Psoas muscle (tissue), 7 donors: ENCODE measurements at regions not wholly inside any gene's neighbourhood (a gene's known extent, or its start where the extent isn't known, plus 50 kb on each side); places are given as distances from the start of the nearest gene placed in this dataset.
A peak's percentile ranks its signal among the peaks of the same experiment; 100 is the strongest.
"Not testable (repeated sequence)": the region's sequence is repeated elsewhere in the genome, so short reads cannot be mapped to it uniquely, and the experiment has no call there.

Experiments
- ATAC-seq, 4 donors: fragments of 200-7000 bp; cut with Tn5 transposase; one replicate each; pipeline ENCODE4 v1.9.1; 2020; ENCODE audit warnings: moderate library complexity in 3 of 4, mild to moderate bottlenecking in 2 of 4
- DNase-seq, 2 donors: peaks; one replicate each; pipeline ENCODE4 v3.0.0-alpha.2; 2020
- H3K27ac ChIP-seq: fragments of 200-600 bp; one replicate; pipeline ENCODE4 v1.8.0; 2022
- H3K27me3 ChIP-seq, 3 donors: fragments of 200-600 bp in 1 of 3; one replicate each; pipeline versions ENCODE4 v1.6.1 to v1.8.0; 2013 to 2022; ENCODE audit warnings: low read length in 2 of 3, mild to moderate bottlenecking in 2 of 3, moderate library complexity in 1 of 3; ENCODE audit not compliant: insufficient read depth in 3 of 3
- H3K36me3 ChIP-seq, 2 donors: fragments of 200-600 bp in 1 of 2; one replicate each; pipeline versions ENCODE4 v1.6.1 to v1.8.0; 2013 to 2022; ENCODE audit warnings: low read depth in 1 of 2, mild to moderate bottlenecking in 1 of 2, moderate library complexity in 1 of 2; ENCODE audit not compliant: insufficient read depth in 1 of 2
- H3K4me1 ChIP-seq: fragments of 200-600 bp; one replicate; pipeline ENCODE4 v1.8.0; 2022
- H3K4me3 ChIP-seq: fragments of 200-600 bp; one replicate; pipeline ENCODE4 v1.8.0; 2022; ENCODE audit warnings: mild to moderate bottlenecking
- H3K9me3 ChIP-seq: fragments of 200-600 bp; one replicate; pipeline ENCODE4 v1.8.0; 2022
- CTCF ChIP-seq: fragments of 200-600 bp; IDR thresholded peaks from one replicate; pipeline ENCODE4 v1.8.0; 2022; ENCODE audit warnings: antibody characterized with exemption
- WGBS, 3 donors: extraction: QIAGEN DNeasy Blood & Tissue Kit; methylation state at CpG; one replicate each; pipeline versions ENCODE4 v1.1.6 to v1.1.7; 2013; 5-methylcytosine and 5-hydroxymethylcytosine counted together
- intact Hi-C, 2 donors: fragments of 100-400 bp; cut with DNase I; formaldehyde crosslinking; loops; one replicate each; pipeline versions ENCODE4 v1.11.0 to v1.14.2; 2022
- donor health status: healthy with polysubstance abuse.
- donor health status: DM: no; HTN: no; CAD: no; lungs with moderate emphysema.
- donor health status: Bipolar disorder and iron deficiency.
- donor health status: healthy.
- donor health status: DM: yes; HTN: yes; CAD: no.
- donor health status: DM: no; HTN: no; CAD: no.
- donor health status: DM: yes; HTN: yes; CAD: no.

DNA sequence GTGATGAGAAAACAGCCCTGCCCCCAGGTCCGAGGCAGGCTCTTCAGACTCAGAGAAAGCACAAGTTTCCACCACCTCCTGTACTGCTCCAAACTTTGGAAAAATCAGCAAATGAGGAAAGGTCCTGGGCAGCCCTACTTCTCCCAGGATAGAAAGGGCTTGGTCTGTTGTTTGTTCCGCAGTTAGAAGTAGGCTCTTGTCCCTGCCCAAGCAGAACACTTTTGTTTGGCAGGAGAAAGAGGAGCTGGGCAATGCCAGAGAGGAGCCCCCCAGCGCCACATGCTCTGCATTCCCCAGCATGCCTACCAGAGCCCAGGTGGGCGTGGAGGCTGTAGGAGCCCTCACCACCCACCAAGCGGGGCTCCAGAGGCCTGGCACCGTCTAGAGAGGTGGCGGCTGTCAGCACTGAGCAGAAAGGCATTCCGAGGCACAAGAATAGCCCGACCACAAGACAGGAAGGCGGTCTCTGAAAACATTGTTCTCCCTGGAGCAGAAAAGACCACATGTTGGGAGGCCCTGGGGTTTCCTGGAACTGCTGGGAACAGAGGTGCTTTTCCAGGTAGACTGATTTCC, 90.3 kb upstream of the CD82 start:
- Histone ChIP-seq H3K9me3 (no peaks in the 10 kb centered on the region), H3K27me3 (peaks cover 0 to 8% (median 0%) of the 10 kb centered on the region in 3 donors), H3K4me1 (no peaks in the 10 kb centered on the region), H3K27ac (no peak overlapping the region), H3K4me3 (no peak overlapping the region), H3K36me3 (no peaks in the 10 kb centered on the region)
- WGBS, 3 donors: 55 to 63% (median 57%) methylated on average over 10 of the region's 10 CpGs
- no peak for ATAC-seq
- TF ChIP-seq CTCF: no peak
- intact Hi-C loops: no loop called here
- DNase-seq: no peak

DNA sequence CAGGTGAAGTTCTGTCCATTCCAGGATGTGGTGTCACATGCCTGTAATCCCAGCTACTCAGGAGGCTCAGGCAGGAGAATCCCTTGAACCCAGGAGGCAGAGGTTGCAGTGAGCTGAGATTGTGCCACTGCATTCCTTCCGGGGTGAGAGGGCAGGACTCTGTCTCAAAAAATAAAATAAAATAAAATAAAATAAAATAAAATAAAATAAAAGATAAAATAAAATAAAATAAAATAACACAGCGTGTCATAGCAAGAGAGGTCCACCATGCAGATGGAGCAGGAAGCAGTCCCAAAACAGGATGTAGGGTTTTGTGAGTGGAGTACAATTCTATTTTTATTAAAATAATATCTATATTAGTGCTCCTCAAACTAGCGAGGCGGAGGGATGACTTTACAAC, 83.1 kb upstream of the CD82 start:
- H3K4me1 ChIP-seq, H3K9me3 ChIP-seq, H3K4me3 ChIP-seq, ATAC-seq, intact Hi-C loops, H3K27ac ChIP-seq, H3K36me3 ChIP-seq, DNase-seq, H3K27me3 ChIP-seq: not testable (repeated sequence)
- 85 to 87% (median 87%) methylated on average over 4 of the region's 4 CpGs for WGBS, 3 donors

DNA sequence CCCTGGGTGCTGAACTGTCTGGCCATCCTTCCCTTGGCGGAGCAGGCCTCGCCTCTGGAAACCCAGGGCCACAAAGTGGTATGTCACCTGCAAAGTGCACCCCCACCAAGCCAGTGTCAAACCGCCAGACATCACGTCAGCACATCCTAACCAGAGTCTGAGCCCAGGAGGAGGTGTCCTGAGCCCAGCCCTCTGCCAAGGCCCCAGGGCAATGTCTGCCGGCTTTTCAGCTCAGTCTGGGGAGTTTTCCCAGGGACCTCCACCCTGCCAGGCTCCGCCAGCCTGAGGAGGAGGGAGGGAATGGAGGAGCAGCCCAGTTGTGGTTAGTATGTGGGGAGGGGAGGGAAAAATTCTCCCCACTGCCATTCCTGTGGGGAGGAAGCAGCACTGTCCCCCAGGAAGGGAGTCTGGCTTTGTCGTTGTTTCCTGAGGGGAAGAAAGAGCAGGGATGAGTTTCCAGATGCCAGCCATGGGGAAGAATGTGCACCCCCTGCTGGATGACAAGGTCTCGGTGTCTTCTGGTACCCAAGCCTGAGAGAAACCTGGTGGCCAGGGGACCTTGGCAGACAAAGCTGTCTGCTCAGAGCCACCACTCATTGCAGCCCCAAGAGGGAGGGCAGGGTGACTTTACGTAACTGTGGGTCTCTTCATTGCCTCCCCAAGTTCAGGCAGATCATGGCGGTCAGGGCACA, 81.4 kb upstream of the CD82 start:
- Histone ChIP-seq H3K4me3 (no peak overlapping the region), H3K36me3 (no peaks in the 10 kb centered on the region), H3K4me1 (no peaks in the 10 kb centered on the region), H3K27me3 (no peaks in the 10 kb centered on the region), H3K27ac (no peak overlapping the region), H3K9me3 (no peaks in the 10 kb centered on the region)
- DNase-seq (no peak), ATAC-seq (no peak)
- intact Hi-C loops: no loop called here
- peak; percentile 16 for TF ChIP-seq CTCF
- 72 to 76% (median 74%) methylated on average over 10 of the region's 10 CpGs for WGBS, 3 donors

DNA sequence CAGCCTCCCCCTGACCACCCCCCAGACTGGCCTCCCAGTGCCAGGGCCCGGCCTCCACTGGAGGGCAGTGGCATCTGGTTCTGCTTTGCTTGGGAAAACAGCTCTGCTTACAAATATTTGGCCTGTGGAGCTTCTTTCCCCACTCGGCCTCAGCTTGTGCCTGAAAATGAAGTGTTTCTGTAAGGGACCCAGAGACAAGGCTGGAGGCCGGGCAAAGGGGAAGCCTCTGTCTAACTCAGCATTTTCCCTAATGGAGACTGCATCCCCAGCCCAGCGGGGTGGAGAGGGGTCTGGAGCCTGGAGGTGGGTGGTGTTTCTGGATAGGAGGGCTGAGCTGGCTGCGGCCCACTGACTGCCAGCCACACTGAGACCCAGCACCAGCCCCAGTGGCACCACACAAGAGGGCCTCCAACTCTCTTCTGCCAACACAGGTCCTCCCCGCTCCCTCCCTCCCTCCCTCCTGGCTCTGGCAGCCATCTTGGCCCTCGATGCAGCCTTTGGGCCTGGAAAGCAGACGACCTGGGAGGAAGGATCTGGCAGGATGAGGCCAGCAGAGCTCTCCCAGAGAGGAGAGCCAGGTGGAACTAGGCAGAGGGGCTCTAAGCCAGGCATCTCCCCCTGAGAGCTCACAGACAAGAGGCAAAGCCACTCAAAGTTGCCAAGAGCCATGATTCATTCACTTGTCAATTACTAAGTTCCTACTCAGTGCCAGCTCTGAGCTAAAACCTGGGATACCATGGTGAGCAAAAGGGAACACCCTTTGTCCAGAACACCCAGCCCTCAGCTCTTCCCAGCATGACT, 77.1 kb upstream of the CD82 start:
- 69 to 79% (median 74%) methylated on average over 7 to 8 of the region's 8 CpGs for WGBS, 3 donors
- Histone ChIP-seq H3K27ac (no peak overlapping the region), H3K27me3 (no peaks in the 10 kb centered on the region), H3K4me1 (no peaks in the 10 kb centered on the region), H3K9me3 (no peaks in the 10 kb centered on the region), H3K36me3 (no peaks in the 10 kb centered on the region), H3K4me3 (no peak overlapping the region)
- DNase-seq: no peak
- intact Hi-C loops: no loop called here
- no peak for ATAC-seq
- no peak for TF ChIP-seq CTCF

DNA sequence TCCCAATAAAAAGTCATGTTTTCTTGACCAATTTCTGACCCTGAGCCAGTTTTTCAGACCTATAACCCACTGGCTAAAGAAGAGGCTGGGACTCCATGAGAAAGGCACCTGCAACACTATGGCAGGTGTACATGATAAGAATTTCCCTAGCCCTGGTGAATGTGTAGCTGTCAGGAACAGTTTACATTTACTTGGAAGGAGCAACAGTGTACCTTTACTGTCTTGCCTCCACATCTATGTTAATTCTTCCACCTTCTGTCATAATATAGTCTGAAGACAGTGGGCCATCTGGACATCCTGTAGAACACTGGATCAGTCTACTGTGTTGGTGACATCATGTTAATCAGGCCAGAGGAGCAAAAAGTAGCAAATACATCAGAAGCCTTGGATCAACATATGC, 72.1 kb upstream of the CD82 start:
- no peak for TF ChIP-seq CTCF
- H3K9me3 ChIP-seq: no peaks in the 10 kb centered on the region
- intact Hi-C loops: no loop called here
- H3K27me3 ChIP-seq: no peaks in the 10 kb centered on the region
- no peak overlapping the region for H3K4me3 ChIP-seq
- DNase-seq: no peak
- H3K27ac ChIP-seq: no peak overlapping the region
- no peak for ATAC-seq
- no peaks in the 10 kb centered on the region for H3K4me1 ChIP-seq
- H3K36me3 ChIP-seq: no peaks in the 10 kb centered on the region
